ENCODE measurements at regions not wholly inside any gene's neighbourhood (a gene's known extent, or its start where the extent isn't known, plus 50 kb on each side); places are given as distances from the start of the nearest gene placed in this dataset.

GRCh38 chr5:17727098-17727497, 92.8 kb downstream of the TAF11L14 start:
- Histone ChIP-seq H3K27ac (no peak overlapping the region), H3K36me3 (replicated peaks) (no peaks in the 10 kb centered on the region), H3K4me3 (ENCODE audit: low read depth, low read length) (no peak overlapping the region), H3K27me3 (replicated peaks) (no peaks in the 10 kb centered on the region)
- TF ChIP-seq CTCF (IDR thresholded peaks at IDR 0.05; ENCODE audit: low read depth, low read length, missing control alignments): no peak
- no peak for DNase-seq
- in situ Hi-C loops (cut with HindIII; ENCODE audit: low pct_ligation_motif_present, low sequenced_read_pairs): no loop called here

GRCh38 chr5:17730421-17730820, 96.2 kb downstream of the TAF11L14 start:
- in situ Hi-C loops (cut with HindIII; ENCODE audit: low pct_ligation_motif_present, low sequenced_read_pairs): no loop called here
- TF ChIP-seq CTCF (IDR thresholded peaks at IDR 0.05; ENCODE audit: low read depth, low read length, missing control alignments): no peak

GRCh38 chr5:17732351-17732923, 98.2 kb downstream of the TAF11L14 start:
- TF ChIP-seq CTCF (IDR thresholded peaks at IDR 0.05; ENCODE audit: low read depth, low read length, missing control alignments): no peak
- Histone ChIP-seq H3K27ac (no peak overlapping the region), H3K4me3 (ENCODE audit: low read depth, low read length) (no peak overlapping the region), H3K27me3 (replicated peaks) (no peaks in the 10 kb centered on the region), H3K36me3 (replicated peaks) (no peaks in the 10 kb centered on the region)
- DNase-seq: no peak
- in situ Hi-C loops (cut with HindIII; ENCODE audit: low pct_ligation_motif_present, low sequenced_read_pairs): no loop called here

More at GRCh38 chr5:17730421-17730820, 96.2 kb downstream of the TAF11L14 start:
- H3K27me3 ChIP-seq (replicated peaks): no peaks in the 10 kb centered on the region
- H3K36me3 ChIP-seq (replicated peaks): no peaks in the 10 kb centered on the region
- no peak overlapping the region for H3K4me3 ChIP-seq (ENCODE audit: low read depth, low read length)
- no peak for DNase-seq
- no peak overlapping the region for H3K27ac ChIP-seq

- no peaks in the 10 kb centered on the region for H3K36me3 ChIP-seq (replicated peaks)
- H3K27ac ChIP-seq: no peak overlapping the region
- TF ChIP-seq CTCF (IDR thresholded peaks at IDR 0.05; ENCODE audit: low read depth, low read length, missing control alignments): no peak
- H3K27me3 ChIP-seq (replicated peaks): no peaks in the 10 kb centered on the region
- no peak for DNase-seq
- H3K4me3 ChIP-seq (ENCODE audit: low read depth, low read length): no peak overlapping the region
- in situ Hi-C loops (cut with HindIII; ENCODE audit: low pct_ligation_motif_present, low sequenced_read_pairs): no loop called here
These were observed 99.8 kb downstream of the TAF11L14 start for GRCh38 chr5:17734011-17734410.

GRCh38 chr5:17735761-17736160, 101.5 kb downstream of the TAF11L14 start:
- in situ Hi-C loops (cut with HindIII; ENCODE audit: low pct_ligation_motif_present, low sequenced_read_pairs): no loop called here
- no peak for DNase-seq
- Histone ChIP-seq H3K27ac (no peak overlapping the region), H3K36me3 (replicated peaks) (no peaks in the 10 kb centered on the region), H3K4me3 (ENCODE audit: low read depth, low read length) (no peak overlapping the region), H3K27me3 (replicated peaks) (no peaks in the 10 kb centered on the region)
- no peak for TF ChIP-seq CTCF (IDR thresholded peaks at IDR 0.05; ENCODE audit: low read depth, low read length, missing control alignments)

- in situ Hi-C loops (cut with HindIII; ENCODE audit: low pct_ligation_motif_present, low sequenced_read_pairs): no loop called here
- H3K27me3 ChIP-seq (replicated peaks): no peaks in the 10 kb centered on the region
- DNase-seq: peak; percentile 49
- peak overlapping the region; percentile 68 for H3K27ac ChIP-seq
- H3K4me3 ChIP-seq (ENCODE audit: low read depth, low read length): no peak overlapping the region
- no peak for TF ChIP-seq CTCF (IDR thresholded peaks at IDR 0.05; ENCODE audit: low read depth, low read length, missing control alignments)
- H3K36me3 ChIP-seq (replicated peaks): no peaks in the 10 kb centered on the region
These were observed 102.8 kb downstream of the TAF11L14 start for GRCh38 chr5:17737092-17737491.
